ENCODE measurements at regions not wholly inside any gene's neighbourhood (a gene's known extent, or its start where the extent isn't known, plus 50 kb on each side); places are given as distances from the start of the nearest gene placed in this dataset.

DNA sequence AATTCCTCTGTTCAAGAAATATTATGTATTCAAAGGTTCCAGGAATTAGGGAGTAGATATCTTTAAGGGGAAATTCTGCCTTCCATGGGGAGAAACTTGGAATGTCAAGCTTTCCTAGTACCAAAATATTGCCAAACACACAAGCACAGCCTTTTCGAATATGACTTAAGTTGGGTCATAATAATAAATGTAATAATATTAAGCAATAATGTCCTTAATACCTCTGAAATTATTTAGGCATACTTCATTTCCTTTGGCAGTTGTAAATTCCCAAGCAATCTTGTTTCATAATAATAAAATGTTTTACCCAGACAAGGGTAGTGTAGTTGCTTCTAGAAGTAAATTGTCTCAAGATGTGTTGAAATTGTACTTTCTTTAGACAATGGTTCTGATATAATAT, 630.3 kb upstream of the CDH18 start:
- DNase-seq = no peak

DNA sequence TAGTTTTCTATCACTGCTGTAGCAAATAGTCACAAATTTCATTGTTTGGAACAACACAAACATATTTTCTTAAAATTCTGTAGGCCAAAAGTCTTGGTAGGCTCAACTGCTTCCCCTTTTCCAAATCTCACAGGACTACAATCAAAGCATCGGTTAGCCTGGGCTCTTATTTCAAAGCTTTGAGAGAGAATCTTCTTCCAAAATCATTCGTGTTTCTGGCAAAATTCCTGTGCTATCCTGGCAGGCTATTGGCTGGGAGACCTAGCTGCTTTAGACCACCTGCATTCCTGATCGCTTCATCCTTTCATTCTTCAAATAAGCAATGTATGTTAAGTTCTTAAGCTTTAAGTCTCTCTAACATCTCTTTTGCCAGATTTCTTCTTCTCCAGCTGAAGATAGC, 629.8 kb upstream of the CDH18 start:
- DNase-seq = no peak

DNA sequence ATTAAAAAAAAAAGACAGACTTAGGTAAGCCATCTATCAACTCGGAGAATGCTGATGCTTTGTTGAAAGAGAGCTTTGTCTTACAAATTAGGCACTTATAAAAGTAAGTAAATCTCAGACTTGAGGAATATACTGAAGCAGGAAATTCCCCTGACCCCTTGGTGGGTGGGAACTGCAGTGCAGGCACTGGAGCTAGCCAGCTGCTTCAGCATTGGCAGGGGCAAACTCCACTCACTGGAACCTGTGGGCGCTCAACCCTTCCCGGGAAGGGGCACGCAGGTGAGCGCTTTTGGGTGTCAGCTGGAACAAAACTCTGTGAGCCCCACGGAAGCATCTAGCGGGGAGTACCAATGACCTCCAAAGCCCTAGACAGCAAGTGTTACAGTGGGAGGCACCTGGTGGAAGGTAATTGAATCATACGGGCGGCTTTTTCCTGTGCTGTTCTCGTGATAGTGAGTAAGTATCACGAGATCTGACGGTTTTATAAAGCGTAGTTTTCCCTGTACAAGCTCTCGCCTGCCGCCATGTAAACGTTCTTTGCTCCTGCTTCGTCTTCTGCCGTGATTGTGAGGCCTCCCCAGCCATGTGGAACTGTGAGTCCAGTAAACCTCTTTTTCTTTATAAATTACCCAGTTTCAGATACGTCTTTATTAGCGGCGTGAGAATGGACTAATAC, 628.0 kb upstream of the CDH18 start:
- no peak for DNase-seq

DNA sequence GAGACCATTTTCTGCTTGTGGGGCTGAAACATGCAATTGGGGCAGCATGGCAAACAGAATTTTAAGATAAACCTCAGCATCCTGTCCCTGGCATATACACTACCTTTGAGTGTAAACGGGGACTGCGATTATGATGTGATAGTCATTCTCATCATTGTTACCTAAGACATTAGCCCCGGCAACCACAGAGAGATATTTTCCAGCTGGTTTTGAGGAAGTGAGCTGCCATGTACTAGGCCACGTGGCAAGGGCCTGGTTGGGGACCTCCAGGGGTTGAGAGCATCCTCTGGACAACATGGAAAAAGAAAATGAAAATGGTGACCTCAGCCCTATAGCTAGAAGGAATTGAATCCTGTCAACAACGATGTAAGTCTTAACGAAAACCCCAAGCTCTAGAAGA, 623.6 kb upstream of the CDH18 start:
- no peak for DNase-seq

DNA sequence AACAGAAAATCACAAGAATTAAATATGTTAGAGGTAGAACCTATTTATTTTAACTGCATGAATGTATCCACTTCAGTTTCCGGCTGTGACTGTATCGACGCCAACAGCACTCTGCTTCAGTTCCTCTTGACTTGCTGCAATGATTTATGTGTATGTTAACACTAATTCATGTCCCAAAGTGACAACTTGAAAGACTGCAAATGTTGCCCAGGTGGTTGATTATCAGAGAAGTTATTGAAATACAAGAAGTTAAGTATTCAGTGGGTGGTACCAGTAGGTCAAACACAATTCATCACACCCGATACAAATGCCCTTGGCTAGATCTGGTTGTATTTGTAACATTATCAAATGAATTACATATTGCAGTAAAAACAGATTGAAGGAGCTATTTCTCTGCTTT, 622.7 kb upstream of the CDH18 start:
- DNase-seq = peak; percentile 92

GRCh38 chr5:20609126-20609525, 621.1 kb upstream of the CDH18 start:
- DNase-seq = no peak

GRCh38 chr5:20608567-20608966, 620.6 kb upstream of the CDH18 start:
- DNase-seq = no peak

DNA sequence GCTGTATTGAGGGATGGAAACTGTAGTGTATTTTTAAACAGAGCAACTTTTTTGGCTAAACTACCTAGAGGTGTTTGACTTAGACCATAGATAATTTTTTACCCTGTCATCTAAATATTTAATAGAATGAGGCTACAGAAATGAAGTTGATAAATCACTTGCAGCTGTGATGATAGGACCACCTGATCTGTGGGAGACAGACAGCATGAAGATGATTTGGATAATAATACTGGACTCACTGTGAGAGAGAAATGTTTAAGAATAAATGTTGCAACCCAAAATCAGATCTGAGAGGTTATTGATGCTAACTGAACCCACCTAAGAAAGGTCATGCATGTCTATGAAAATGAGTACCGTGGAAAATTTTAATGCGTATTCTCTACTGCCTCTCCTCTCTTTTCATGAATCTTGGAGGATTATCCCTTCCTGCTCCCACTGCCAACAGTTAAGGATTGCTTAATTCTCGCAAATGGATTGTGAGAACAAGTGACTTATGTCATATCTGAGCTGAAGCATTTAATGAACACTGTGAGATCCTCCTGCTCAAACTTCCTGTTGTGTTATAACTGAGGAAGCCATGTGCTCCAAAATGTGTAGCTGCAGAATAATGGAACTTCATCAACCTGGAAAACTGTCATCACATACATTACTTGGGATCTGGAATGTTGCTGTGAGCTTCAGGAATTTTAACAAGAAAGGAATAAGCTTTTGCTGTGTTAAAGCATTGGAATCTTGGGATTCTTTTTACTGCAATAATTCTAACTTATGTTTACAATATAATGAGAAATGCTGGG, 617.9 kb upstream of the CDH18 start:
- no peak for DNase-seq

DNA sequence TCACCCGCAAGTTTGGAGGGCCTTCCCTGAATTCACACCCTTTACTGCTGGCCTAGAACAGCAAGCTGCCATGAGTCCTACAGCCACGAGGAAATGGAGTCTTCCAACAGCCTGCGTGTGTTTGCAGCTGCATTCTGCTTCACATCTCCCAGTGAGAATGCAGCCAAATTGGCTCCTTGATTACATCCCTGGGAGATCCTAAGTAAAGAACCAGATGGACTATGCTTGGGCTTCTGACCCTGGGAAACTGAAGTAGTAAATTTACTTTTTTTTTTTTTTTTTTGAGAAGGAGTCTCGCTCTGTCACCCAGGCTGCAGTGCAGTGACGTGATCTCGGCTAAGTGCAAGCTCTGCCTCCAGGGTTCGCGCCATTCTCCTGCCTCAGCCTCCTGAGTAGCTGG, 617.0 kb upstream of the CDH18 start:
- no peak for DNase-seq

DNA sequence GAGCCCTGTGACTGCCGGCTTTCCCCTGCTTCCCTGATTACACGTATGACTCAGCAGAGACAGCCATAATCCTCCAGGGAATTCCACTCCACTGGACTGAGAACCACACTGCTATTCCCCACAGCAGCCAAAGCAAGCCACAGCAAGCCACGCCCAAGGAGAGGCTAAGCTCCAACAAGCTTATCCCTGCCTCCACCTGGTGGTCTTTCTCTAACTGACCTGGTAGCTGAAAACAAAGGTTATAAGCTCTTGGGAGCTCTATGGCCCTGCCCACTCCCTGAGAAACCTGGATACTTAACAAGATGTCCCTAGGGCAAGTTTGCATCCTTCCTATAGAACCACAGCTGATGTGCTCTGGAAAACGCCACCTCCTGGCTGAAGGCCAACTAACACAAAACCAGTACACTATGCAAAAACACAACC, 613.7 kb upstream of the CDH18 start:
- DNase-seq = no peak

GRCh38 chr5:20590356-20590755, 602.4 kb upstream of the CDH18 start:
- no peak for DNase-seq

- DNase-seq = no peak
Observed at GRCh38 chr5:20575571-20575970, 587.6 kb upstream of the CDH18 start.

GRCh38 chr5:20574576-20574975, 586.6 kb upstream of the CDH18 start:
- DNase-seq = no peak

DNA sequence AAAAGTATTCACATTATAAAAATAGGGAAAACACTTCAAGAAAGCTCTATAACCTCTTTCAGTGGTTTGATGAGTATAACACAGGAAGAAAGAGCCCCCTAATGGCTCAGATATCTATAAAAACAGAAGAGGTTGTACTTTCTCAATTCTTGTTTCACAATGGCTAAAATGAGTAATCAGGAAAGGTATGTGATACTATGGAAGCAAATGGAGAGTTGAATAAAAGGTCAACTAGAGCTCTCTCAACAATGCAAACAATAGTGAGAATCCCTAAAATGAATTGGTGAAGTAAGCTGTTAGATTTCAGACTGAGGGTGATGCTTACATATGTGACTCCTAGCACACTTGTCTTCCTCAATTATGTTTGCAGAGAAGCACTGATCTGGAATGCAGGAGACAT, 584.6 kb upstream of the CDH18 start:
- no peak for DNase-seq

DNA sequence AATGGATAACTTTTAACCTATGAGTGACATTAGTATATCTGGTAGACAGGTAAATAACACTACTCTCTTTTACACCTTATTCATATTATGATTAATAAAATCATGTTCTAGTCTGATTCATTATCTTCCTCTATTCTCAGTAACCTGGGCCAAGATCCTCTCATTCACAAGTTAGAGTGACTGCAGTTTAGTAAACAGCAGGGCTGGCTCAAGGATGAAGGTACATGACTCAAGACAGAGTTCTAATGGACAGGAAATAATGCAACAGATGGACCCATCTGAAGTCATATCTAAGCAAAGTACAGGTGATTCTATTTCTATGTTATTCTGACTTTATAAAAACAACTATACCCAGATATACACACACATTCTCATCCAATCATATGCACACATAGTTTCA, 582.5 kb upstream of the CDH18 start:
- no peak for DNase-seq

DNA sequence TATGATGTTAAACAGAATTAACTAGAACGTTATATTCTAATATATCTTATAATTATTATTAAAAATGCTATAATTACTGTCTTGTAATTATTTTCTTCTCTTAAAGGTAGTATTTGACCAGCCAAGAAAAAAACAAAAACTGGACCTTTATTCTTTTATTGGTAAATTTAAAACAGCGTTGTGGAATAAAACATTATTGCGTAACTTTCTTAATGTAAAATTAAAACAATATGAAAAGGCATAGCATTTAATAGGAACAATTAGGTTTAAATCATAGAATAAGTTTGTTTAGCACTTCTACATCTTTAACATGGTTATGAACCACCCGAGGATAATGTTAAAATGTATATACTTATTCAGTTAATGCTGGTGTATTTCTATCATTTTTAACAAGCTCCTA, 574.5 kb upstream of the CDH18 start:
- no peak for DNase-seq

GRCh38 chr5:20559845-20560244, 571.8 kb upstream of the CDH18 start:
- DNase-seq = no peak

DNA sequence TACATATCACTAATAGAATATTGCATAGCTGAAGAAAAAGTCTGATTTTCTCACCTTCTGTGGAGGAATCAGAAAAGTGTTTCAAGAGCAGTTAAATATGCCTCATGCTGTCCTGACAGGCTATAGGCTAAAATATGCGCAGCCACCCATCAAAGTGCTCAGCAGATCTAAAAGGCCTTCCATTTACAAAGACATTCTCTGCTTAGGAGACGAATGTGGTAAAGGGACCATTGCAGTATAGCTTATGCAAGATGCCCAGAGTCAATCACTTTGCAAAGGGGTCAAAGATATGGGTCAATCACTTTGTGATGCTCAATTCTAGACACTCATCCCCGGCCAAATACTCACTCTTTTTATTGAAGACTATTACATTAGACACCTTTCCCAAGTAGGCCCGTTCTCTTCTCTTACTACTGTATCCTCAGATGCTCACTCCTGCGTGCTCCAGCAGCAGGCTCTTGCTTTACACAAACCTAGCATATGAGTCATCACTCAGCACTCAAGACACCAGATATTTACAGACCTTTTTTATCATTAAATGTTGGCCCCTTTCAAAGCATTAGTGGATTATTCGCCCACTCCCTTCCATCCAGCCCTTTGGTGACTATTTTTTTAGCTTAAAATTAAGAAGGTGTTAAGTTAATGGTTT, 568.2 kb upstream of the CDH18 start:
- DNase-seq = no peak

DNA sequence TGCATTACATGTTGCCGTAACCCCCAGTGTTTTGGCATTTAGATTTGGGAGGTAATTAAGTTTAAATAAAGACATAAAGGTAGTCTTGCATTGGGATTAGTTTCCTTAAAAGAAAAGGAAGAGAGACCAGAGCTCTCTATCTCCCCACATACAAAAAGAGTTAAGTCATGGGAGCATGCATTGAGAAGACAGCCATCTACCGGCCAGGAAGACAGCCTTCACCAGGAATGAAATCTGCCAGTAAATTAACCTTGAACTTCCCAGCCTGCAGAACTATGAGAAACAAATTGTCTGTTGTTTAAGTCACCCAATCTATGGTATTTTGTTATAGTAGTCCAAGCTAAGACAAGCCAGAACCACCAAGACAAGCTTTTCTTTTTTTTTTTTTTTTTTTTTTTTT, 567.0 kb upstream of the CDH18 start:
- DNase-seq = no peak

DNA sequence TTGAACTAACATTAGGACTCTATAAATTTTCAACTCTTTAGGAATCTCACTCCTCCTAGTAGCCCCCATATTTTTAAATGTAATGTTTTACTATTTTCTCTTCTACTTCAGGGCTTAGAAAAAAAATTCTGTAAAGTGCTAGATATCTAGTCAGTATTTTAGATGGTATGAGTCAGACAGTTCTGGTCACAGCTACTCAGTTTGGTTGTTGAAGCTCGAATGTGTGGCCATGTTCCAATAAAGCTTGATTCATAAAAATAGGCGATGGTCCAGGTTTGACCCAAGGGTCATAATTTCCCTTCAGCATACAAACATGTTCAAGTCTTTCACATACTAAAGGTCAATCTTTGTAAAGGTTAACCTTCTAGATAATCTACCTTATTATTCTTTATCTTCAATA, 566.0 kb upstream of the CDH18 start:
- DNase-seq = no peak

DNA sequence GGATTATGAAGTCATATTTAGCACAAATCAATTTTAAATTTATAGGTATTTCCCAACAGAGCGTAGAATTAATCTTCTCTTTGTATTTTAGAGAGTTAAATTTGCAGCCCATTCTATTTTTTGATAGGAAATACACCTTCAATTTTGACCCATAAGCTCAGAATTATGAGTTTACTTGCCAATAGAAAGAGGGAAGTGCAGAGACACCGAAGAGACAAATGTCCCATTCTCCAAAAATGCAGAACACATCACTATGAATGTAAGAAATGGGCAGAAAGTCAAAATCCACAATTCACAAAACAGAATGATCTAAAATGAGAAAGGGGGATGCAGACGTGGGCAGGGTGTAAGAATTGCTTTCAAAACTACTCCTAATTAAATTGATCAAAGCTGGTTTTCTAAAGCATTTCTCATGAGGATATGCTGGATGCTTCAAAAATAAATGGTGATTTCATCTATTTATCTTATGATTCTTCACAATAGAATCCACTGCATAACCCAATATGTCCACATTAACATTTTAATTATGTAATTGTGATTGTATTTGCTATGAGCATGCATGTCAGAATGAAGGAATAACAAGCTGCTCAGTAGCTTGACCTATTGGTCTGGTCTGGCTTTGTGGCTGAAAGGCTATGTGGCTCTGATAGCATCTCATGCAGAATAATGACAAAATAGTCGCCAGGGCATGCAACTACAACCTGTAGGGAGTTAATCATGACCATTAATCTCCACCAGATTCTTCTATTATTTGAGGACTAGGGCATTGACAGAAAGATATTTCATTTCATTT, 550.1 kb upstream of the CDH18 start:
- no peak for DNase-seq

GRCh38 chr5:20536813-20537212, 548.8 kb upstream of the CDH18 start:
- DNase-seq = no peak

GRCh38 chr5:20536341-20536740, 548.3 kb upstream of the CDH18 start:
- no peak for DNase-seq
